GM10266 (cell line): ENCODE measurements at regions not wholly inside any gene's neighbourhood (a gene's known extent, or its start where the extent isn't known, plus 50 kb on each side); places are given as distances from the start of the nearest gene placed in this dataset.
"Not testable (repeated sequence)": the region's sequence is repeated elsewhere in the genome, so short reads cannot be mapped to it uniquely, and the experiment has no call there.

Source experiments
- DNase-seq: peaks from one replicate; pipeline ENCODE4 v3.0.0; 2012; ENCODE audit errors: extremely low spot score
- CTCF ChIP-seq: IDR thresholded peaks from 2 replicates; pipeline ENCODE4 v1.5.1; 2012; ENCODE audit warnings: mild to moderate bottlenecking, low read depth; ENCODE audit not compliant: control insufficient read depth, insufficient read depth; ENCODE audit errors: missing control alignments

- DNase-seq = no peak
- TF ChIP-seq CTCF = no peak
Measured at GRCh38 chr9:88915916-88916315, 75.4 kb upstream of the S1PR3 start.

GRCh38 chr9:88916894-88917293 lies 74.4 kb upstream of the S1PR3 start:
- DNase-seq = no peak
- no peak for TF ChIP-seq CTCF

- TF ChIP-seq CTCF = no peak
- no peak for DNase-seq
Measured at GRCh38 chr9:88917375-88917774, 73.9 kb upstream of the S1PR3 start.

DNA sequence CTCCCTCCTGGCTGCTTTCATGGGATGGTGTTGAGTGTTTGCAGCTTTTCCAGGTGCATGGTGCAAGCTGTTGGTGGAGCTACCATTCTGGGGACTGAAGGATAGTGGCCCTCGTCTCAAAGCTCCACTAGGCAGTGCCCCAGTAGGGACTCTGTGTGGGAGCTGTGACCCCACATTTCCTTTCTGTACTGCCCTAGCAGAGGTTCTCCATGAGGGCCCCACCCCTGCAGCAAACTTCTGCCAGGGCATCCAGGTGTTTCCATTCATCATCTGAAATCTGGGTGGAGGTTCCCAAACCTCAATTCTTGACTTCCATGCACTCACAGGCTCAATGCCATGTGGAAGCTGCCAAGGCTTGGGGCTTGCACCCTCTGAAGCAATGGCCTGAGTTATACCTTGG lies 72.7 kb upstream of the S1PR3 start:
- DNase-seq = not testable (repeated sequence)

GRCh38 chr9:88920645-88921044 lies 70.6 kb upstream of the S1PR3 start:
- no peak for DNase-seq
- no peak for TF ChIP-seq CTCF

DNA sequence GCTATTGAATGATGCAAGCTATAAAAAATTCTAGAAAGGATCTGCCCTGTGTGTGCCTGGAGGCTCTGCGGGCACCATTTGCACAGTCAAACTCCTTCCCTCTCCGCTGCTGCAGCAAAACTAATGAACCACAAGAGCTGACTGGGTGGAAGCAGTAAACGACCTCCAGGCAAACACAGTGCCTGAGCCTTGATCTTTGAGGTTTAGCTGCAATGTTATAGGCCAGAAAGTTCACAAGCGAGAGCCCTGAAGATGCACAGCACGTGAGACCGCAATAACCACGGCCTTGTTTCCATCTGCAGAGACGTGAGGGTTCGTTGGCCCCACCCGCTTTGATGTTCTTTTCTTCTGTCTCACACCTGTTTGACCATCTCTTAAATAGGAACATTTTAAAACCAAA lies 69.2 kb upstream of the S1PR3 start:
- no peak for DNase-seq
- no peak for TF ChIP-seq CTCF

DNA sequence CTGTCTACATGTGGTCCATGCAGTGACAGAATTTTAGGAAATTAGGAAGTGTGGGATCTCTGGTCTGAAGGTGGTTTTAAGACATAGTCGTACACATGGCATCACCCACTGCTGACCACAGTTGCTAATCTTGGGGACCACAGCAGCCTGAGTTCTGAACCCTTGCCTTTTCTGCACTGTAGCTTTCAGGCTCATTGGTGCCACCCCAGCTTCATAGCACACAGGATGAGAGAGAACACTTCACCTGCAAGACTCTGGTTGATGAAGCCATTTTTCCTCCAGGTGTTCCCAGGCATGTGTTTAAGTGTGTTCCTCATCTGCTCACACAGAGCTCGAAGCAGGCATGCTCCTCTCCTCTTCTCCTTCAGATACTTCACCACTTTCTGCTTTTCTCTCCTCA lies 68.2 kb upstream of the S1PR3 start:
- DNase-seq = no peak

More for the DNA sequence above, 68.2 kb upstream of the S1PR3 start:
- TF ChIP-seq CTCF = no peak
